Spleen (tissue), 11 donors: ENCODE measurements at regions not wholly inside any gene's neighbourhood (a gene's known extent, or its start where the extent isn't known, plus 50 kb on each side); places are given as distances from the start of the nearest gene placed in this dataset.
A peak's percentile ranks its signal among the peaks of the same experiment; 100 is the strongest.

Source experiments
- DNase-seq: peaks from one replicate; pipeline ENCODE4 v3.0.0-alpha.2; 2020
- H3K27ac ChIP-seq, 8 donors: fragments of 200-600 bp; sonication (generic) in 7 of 8; 1 replicate in 4 of 8; 2 replicates in 4 of 8; pipeline versions ENCODE4 v1.5.0 to v1.8.0; 2016 to 2021; ENCODE audit warnings: inconsistent platforms in 4 of 8, mild to moderate bottlenecking in 4 of 8, moderate library complexity in 1 of 8
- H3K27me3 ChIP-seq, 7 donors: fragments of 200-600 bp; sonication (generic) in 6 of 7; replicated peaks in 1 of 7; 1 replicate in 4 of 7; 2 replicates in 3 of 7; pipeline versions ENCODE4 v1.5.0 to v1.8.0; 2016 to 2021; ENCODE audit warnings: inconsistent platforms in 3 of 7, mild to moderate bottlenecking in 1 of 7
- H3K36me3 ChIP-seq, 6 donors: fragments of 200-600 bp; sonication (generic) in 5 of 6; 1 replicate in 4 of 6; 2 replicates in 2 of 6; pipeline versions ENCODE4 v1.5.0 to v1.8.0; 2016 to 2021; ENCODE audit warnings: inconsistent platforms in 2 of 6
- H3K4me1 ChIP-seq, 6 donors: fragments of 200-600 bp; sonication (generic) in 5 of 6; 1 replicate in 3 of 6; 2 replicates in 3 of 6; pipeline versions ENCODE4 v1.5.0 to v1.8.0; 2016 to 2021; ENCODE audit warnings: inconsistent platforms in 3 of 6
- H3K4me3 ChIP-seq, 8 donors: fragments of 200-600 bp; sonication (generic) in 7 of 8; 1 replicate in 4 of 8; 2 replicates in 4 of 8; pipeline versions ENCODE4 v1.5.0 to v1.8.0; 2016 to 2021; ENCODE audit warnings: inconsistent platforms in 4 of 8, mild to moderate bottlenecking in 4 of 8, moderate library complexity in 2 of 8
- H3K9me3 ChIP-seq, 8 donors: fragments of 200-600 bp; sonication (generic) in 7 of 8; 1 replicate in 4 of 8; 2 replicates in 4 of 8; pipeline versions ENCODE4 v1.5.0 to v1.8.0; 2016 to 2021; ENCODE audit warnings: inconsistent platforms in 4 of 8
- POLR2A ChIP-seq, 3 donors: fragments of 450-650 bp; IDR thresholded peaks; one replicate each; pipeline ENCODE4 v1.5.1; 2017; ENCODE audit warnings: antibody characterized with exemption in 3 of 3, mild to moderate bottlenecking in 1 of 3
- POLR2AphosphoS5 ChIP-seq, 3 donors: sonication (generic); formaldehyde crosslinking; IDR thresholded peaks; one replicate each; pipeline ENCODE4 v1.5.1; 2017; ENCODE audit warnings: antibody characterized with exemption in 3 of 3
- WGBS, 5 donors: extraction: QIAGEN DNeasy Blood & Tissue Kit in 3 of 5; methylation state at CpG; one replicate each; pipeline versions ENCODE4 v1.1.5 to v1.1.7; 2013 to 2018; 5-methylcytosine and 5-hydroxymethylcytosine counted together
- intact Hi-C: fragments of 100-400 bp; cut with DNase I; formaldehyde crosslinking; loops from one replicate; pipeline ENCODE4 v1.15.0; 2023; ENCODE audit warnings: low total_unique reads
- TF ChIP-seq, protein P1 (sequence below), 11 experiments: fragments of 200-600 bp in 7 of 11; fragments of 450-650 bp in 4 of 11; sonication (generic) in 4 of 11; IDR thresholded peaks in 8 of 11; conservative IDR thresholded peaks in 3 of 11; 1 replicate in 7 of 11; 2 replicates in 4 of 11; pipeline versions ENCODE4 v1.4.0 to v1.8.0; 2016 to 2021; ENCODE audit warnings: antibody characterized with exemption in 11 of 11, inconsistent platforms in 4 of 11, mild to moderate bottlenecking in 1 of 11
- donor health status: healthy with polysubstance abuse.
- donor health status: DM: no; HTN: no; CAD: no; lungs with moderate emphysema.
- donor health status: DM: no; HTN: no; CAD: no.
- donor health status: Bipolar disorder and iron deficiency.
- donor health status: healthy.
- donor health status: DM: no; HTN: no; CAD: no.
- donor health status: DM: yes; HTN: yes; CAD: no.

DNA sequence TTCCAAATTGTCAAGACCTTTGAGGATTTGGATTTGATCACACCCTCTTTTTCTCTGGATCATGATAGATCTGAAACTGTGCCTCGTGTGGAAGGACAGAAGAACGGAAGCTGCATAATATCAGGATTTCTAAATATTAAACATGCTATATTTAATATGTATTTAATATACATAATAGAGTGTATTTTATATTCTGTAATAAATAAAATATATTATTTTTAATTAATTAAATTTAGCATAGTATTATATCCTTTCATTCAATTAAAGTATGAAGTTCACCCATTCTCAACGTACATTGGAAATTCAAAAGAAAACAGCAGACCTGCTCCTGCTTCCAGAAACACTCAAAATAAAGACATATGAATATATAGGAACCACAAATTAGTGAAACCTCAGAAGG, 70.6 kb upstream of the GLIS3 start:
- WGBS, 5 donors = 89 to 93% (median 90%) methylated on average over 3 of the region's 3 CpGs
- no peaks in the 10 kb centered on the region for H3K9me3 ChIP-seq
- H3K4me3 ChIP-seq = no peak overlapping the region
- intact Hi-C loops = no loop called here
- H3K36me3 ChIP-seq = no peaks in the 10 kb centered on the region
- H3K4me1 ChIP-seq = no peaks in the 10 kb centered on the region
- no peak overlapping the region for H3K27ac ChIP-seq
- no peak for DNase-seq
- peaks cover 0 to 5% (median 0%) of the 10 kb centered on the region in 7 donors for H3K27me3 ChIP-seq
- TF ChIP-seq POLR2AphosphoS5 (IDR thresholded peaks at IDR 0.05) (no peak), POLR2A (IDR thresholded peaks at IDR 0.05) (no peak)
- TF ChIP-seq, protein P1, sequence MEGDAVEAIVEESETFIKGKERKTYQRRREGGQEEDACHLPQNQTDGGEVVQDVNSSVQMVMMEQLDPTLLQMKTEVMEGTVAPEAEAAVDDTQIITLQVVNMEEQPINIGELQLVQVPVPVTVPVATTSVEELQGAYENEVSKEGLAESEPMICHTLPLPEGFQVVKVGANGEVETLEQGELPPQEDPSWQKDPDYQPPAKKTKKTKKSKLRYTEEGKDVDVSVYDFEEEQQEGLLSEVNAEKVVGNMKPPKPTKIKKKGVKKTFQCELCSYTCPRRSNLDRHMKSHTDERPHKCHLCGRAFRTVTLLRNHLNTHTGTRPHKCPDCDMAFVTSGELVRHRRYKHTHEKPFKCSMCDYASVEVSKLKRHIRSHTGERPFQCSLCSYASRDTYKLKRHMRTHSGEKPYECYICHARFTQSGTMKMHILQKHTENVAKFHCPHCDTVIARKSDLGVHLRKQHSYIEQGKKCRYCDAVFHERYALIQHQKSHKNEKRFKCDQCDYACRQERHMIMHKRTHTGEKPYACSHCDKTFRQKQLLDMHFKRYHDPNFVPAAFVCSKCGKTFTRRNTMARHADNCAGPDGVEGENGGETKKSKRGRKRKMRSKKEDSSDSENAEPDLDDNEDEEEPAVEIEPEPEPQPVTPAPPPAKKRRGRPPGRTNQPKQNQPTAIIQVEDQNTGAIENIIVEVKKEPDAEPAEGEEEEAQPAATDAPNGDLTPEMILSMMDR (IDR thresholded peaks at IDR 0.05 in 8 of 11, conservative IDR thresholded peaks at IDR 0.05 in 3 of 11) = no peak

DNA sequence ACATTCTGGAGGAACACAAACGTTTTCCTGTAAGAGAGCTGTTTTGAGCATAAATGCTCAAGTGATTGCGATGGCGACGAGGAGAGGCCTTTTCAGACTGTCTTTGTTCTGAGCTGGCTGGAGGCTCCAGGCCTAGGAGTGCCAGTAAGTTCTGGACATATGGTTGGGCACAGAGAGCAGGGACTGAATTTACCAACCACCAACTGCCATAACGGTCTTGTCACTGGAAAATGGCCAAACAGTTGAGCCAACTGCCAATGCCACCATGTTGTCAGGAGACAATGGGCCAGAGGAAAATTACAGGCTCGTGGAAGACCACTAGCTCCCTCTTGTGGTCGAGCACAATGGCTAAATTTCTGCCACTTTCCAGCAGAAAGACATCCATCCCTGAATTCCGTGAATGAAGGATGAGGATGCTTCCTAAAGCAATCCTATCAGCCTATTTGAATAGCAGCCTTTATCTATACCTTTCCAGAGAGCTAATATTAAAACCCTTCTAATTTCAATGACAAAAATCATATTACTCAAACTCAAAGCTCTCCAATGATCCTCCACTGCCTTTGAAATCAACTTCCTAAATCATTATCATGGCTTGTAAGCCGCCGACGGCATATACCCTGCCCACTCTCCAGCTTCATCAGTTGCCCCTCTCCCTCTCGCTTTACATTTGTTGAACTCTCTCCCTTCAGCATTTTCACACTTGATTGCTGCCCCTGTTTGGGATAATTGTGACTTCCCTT, 66.9 kb upstream of the GLIS3 start:
- intact Hi-C loops = no loop called here
- 69 to 77% (median 73%) methylated on average over 12 of the region's 12 CpGs for WGBS, 5 donors
- no peaks in the 10 kb centered on the region for H3K4me1 ChIP-seq
- no peak for TF ChIP-seq POLR2A (IDR thresholded peaks at IDR 0.05)
- TF ChIP-seq, protein P1 (IDR thresholded peaks at IDR 0.05 in 8 of 11, conservative IDR thresholded peaks at IDR 0.05 in 3 of 11) = peak in 6 of 11 experiments; percentile 40 to 64 (median 58)
- no peak for TF ChIP-seq POLR2AphosphoS5 (IDR thresholded peaks at IDR 0.05)
- no peak for DNase-seq
- H3K4me3 ChIP-seq = no peak overlapping the region
- H3K27ac ChIP-seq = no peak overlapping the region
- H3K27me3 ChIP-seq = no peaks in the 10 kb centered on the region
- no peaks in the 10 kb centered on the region for H3K9me3 ChIP-seq
- H3K36me3 ChIP-seq = no peaks in the 10 kb centered on the region

GRCh38 chr9:4365055-4365454, 65.2 kb upstream of the GLIS3 start:
- Histone ChIP-seq H3K27me3 (peaks cover 0 to 8% (median 0%) of the 10 kb centered on the region in 7 donors), H3K36me3 (no peaks in the 10 kb centered on the region), H3K4me1 (no peaks in the 10 kb centered on the region), H3K27ac (no peak overlapping the region), H3K4me3 (no peak overlapping the region), H3K9me3 (no peaks in the 10 kb centered on the region)
- TF ChIP-seq, protein P1 (IDR thresholded peaks at IDR 0.05 in 8 of 11, conservative IDR thresholded peaks at IDR 0.05 in 3 of 11) = no peak
- TF ChIP-seq POLR2A (IDR thresholded peaks at IDR 0.05) = no peak
- TF ChIP-seq POLR2AphosphoS5 (IDR thresholded peaks at IDR 0.05) = no peak
- no peak for DNase-seq
- intact Hi-C loops = no loop called here
- WGBS, 5 donors = 82 to 88% (median 84%) methylated on average over 4 of the region's 4 CpGs

DNA sequence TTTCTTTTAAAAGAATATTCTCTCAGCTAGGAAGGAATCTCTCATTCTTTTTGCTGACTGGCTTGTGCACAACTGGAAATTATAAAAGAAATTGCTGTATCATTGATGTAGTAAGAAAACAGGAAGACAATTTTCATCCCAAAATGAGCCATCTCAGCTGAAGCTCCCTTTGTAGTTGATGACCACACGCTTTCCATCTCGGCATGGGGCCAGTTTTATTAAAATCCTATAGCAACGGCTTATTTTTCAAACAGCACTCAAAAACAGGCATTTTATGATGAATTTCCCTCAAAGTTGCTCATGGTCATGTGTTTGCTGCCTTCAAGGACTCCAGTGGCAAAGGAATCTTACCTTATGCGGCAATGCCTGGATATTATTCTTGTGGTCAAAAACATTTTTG, 62.4 kb upstream of the GLIS3 start:
- no peak overlapping the region for H3K4me3 ChIP-seq
- TF ChIP-seq, protein P1 (IDR thresholded peaks at IDR 0.05 in 8 of 11, conservative IDR thresholded peaks at IDR 0.05 in 3 of 11) = no peak
- TF ChIP-seq POLR2A (IDR thresholded peaks at IDR 0.05) (no peak), POLR2AphosphoS5 (IDR thresholded peaks at IDR 0.05) (no peak)
- no peak overlapping the region for H3K27ac ChIP-seq
- H3K9me3 ChIP-seq = no peaks in the 10 kb centered on the region
- no peaks in the 10 kb centered on the region for H3K36me3 ChIP-seq
- H3K27me3 ChIP-seq = peaks cover 0 to 8% (median 0%) of the 10 kb centered on the region in 7 donors
- 75 to 86% (median 79%) methylated on average over 4 of the region's 4 CpGs for WGBS, 5 donors
- intact Hi-C loops = no loop called here
- no peaks in the 10 kb centered on the region for H3K4me1 ChIP-seq
- no peak for DNase-seq
